Lower leg skin (tissue), 4 donors: ENCODE measurements at regions not wholly inside any gene's neighbourhood (a gene's known extent, or its start where the extent isn't known, plus 50 kb on each side); places are given as distances from the start of the nearest gene placed in this dataset.
"Not testable (repeated sequence)": the region's sequence is repeated elsewhere in the genome, so short reads cannot be mapped to it uniquely, and the experiment has no call there.

Experiments
- DNase-seq, 2 donors: peaks; one replicate each; pipeline ENCODE4 v3.0.0-alpha.2; 2019; ENCODE audit warnings: low spot score in 2 of 2
- H3K4me3 ChIP-seq: fragments of 200-600 bp; sonication (generic); 2 replicates; pipeline ENCODE4 v1.5.1; 2017; ENCODE audit warnings: mild to moderate bottlenecking, low read depth; ENCODE audit not compliant: poor library complexity, severe bottlenecking
- CTCF ChIP-seq, 3 donors: fragments of 450-650 bp; IDR thresholded peaks; one replicate each; pipeline ENCODE4 v1.5.1; 2016; ENCODE audit warnings: antibody characterized with exemption in 3 of 3, mild to moderate bottlenecking in 3 of 3, moderate library complexity in 2 of 3
- POLR2A ChIP-seq, 2 donors: fragments of 450-650 bp; IDR thresholded peaks; one replicate each; pipeline ENCODE4 v1.6.1; 2016 to 2017; ENCODE audit warnings: antibody characterized with exemption in 2 of 2, mild to moderate bottlenecking in 1 of 2, moderate library complexity in 1 of 2
- WGBS, 2 donors: methylation state at CpG; one replicate each; pipeline ENCODE4 v1.1.5; 2018; 5-methylcytosine and 5-hydroxymethylcytosine counted together
- intact Hi-C: fragments of 100-400 bp; cut with DNase I; formaldehyde crosslinking; loops from one replicate; pipeline ENCODE4 v1.15.0; 2023; ENCODE audit warnings: low total_unique reads

DNA sequence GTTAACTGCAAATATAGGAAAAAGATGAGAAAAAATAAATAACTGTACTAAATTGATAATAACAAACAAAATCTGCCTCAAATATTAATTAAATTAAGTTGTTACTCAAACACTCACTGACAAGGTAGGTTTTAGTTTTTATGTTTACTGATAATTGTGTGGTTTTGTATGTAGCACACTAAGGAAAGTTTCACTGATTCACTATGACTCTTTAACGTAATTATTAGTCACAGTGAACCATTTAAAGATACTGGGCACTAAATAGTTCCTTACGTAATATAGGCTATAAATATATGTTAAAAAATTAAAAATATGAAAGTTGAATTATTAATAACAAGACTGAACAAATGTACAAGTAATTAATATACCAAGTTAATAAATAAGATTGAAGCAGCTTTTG lies 2330.0 kb upstream of the RAG2 start:
- intact Hi-C loops = no loop called here
- no peak for DNase-seq
- TF ChIP-seq CTCF (IDR thresholded peaks at IDR 0.05) (no peak), POLR2A (IDR thresholded peaks at IDR 0.05) (no peak)
- WGBS, 2 donors = 73 to 75% methylated on average over 2 of the region's 2 CpGs
- H3K4me3 ChIP-seq = no peak overlapping the region

DNA sequence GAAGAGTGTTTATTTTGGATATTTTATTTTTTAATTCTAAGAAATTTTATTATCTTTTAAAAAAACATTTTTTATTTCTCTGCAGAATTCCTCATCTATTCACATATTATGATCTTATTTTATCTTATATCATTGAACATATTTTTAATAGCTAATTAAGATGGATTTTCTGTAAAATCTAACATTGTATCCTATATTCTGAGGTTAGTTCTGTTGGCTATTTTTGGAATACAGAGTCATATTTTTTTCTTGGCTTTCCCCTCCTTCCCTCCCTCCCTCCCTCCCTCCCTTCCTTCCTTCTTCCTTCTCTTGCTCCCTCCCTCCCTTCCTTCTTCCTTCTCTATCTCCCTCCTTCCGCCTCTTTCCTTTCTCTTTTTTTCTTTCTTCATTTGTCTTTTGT lies 2326.6 kb upstream of the RAG2 start:
- intact Hi-C loops = no loop called here
- no peak overlapping the region for H3K4me3 ChIP-seq
- WGBS, 2 donors = 76 to 85% methylated on average over 1 of the region's 1 CpG
- TF ChIP-seq POLR2A (IDR thresholded peaks at IDR 0.05) (no peak), CTCF (IDR thresholded peaks at IDR 0.05) (no peak)
- DNase-seq = no peak

DNA sequence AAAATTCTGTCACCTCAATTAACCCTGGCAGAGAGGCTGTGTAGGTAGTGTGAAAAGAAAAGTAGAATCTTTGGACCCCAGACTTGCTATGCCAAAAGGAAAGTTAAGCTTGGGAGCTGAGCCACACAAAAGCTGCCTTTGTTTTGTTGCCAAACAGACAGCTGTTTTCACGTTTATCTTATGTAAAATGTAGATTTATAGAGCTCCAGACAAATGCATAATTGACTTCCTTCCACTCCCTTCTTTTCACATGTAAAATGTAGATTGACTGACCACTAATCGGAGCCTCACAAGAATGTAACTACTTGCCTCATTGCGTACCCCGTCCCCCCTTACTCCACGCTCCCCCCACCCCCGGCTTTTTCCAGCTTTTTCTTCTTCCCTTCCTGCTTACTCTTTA lies 2302.2 kb upstream of the RAG2 start:
- WGBS, 2 donors = 43 to 44% methylated on average over 6 of the region's 6 CpGs
- no peak for TF ChIP-seq POLR2A (IDR thresholded peaks at IDR 0.05)
- TF ChIP-seq CTCF (IDR thresholded peaks at IDR 0.05) = no peak
- H3K4me3 ChIP-seq = no peak overlapping the region
- DNase-seq = no peak
- intact Hi-C loops = no loop called here

DNA sequence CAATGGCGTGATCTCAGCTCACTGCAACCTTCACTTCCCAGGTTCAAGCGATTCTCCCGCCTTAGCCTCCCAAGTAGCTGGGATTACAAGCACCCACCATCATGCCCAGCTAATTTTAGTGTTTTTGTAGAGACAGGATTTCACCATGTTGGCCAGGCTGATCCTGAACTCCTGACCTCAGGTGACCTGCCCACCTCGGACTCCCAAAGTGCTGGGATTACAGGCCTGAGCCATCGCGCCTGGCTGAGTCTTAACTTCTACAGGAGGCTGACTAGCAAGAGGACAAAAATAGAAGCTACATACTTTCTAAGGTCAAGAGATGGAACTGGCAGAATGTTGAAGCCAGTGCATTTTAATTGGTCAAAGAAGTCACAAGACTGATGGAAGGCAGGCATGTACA lies 2296.2 kb upstream of the RAG2 start:
- H3K4me3 ChIP-seq, DNase-seq, intact Hi-C loops: not testable (repeated sequence)
- WGBS, 2 donors = 89 to 92% methylated on average over 6 of the region's 6 CpGs

DNA sequence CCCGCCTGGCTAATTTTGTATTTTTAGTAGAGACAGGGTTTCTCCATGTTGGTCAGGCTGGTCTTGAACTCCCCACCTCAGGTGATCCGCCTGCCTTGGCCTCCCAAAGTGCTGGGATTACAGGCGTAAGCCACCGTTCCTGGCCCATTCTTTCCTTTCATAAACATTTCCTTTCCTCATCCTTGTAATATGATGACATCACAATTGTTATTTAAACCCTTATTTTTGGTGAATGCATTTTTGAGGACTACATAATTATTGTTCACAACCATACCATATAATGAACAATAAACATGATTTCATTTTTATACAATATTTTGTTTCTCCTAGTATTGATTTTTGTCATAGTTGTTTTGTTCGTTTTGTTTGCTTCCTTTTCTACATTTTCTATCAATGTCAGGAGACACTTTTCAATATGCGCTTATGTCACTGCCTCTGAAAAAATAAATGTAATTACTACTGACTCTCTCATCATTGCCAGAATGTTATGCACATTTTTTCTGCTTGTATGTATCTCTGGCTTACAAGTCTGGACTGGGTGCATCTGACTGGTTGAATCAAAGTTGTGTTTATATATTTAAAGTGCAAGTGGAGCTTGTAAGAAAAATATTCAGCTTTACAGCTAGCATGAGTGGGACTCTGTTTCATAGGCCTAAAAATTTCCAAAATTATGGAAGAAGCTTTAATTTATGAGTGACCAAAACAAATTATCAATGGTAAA lies 2286.3 kb upstream of the RAG2 start:
- no peak for DNase-seq
- intact Hi-C loops = no loop called here
- TF ChIP-seq POLR2A (IDR thresholded peaks at IDR 0.05) (no peak), CTCF (IDR thresholded peaks at IDR 0.05) (no peak)
- no peak overlapping the region for H3K4me3 ChIP-seq
- 78 to 82% methylated on average over 6 of the region's 6 CpGs for WGBS, 2 donors

DNA sequence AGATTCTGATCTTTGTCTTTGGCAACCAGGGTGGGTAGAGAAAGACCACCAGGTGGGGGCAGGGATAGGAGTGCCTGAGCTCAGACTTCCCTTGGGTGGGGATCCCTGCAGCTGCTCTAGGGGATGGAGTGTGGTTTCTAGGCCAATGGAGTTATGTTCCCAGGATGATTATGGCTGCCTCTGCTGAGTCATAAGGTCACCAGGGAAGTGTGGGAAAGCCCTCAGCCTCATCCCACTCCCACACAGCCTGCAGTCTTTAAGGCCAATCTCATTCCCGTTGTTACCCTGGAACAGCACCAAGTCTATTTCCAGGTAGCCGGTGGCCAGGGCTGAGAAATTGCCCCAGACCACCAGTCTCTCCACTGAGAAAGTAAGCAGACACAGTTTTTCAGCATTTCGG lies 2269.3 kb upstream of the RAG2 start:
- intact Hi-C loops = no loop called here
- TF ChIP-seq CTCF (IDR thresholded peaks at IDR 0.05) = no peak
- no peak for TF ChIP-seq POLR2A (IDR thresholded peaks at IDR 0.05)
- no peak for DNase-seq
- no peak overlapping the region for H3K4me3 ChIP-seq
- WGBS, 2 donors = 84 to 87% methylated on average over 3 of the region's 3 CpGs
